ENCODE measurements at regions not wholly inside any gene's neighbourhood (a gene's known extent, or its start where the extent isn't known, plus 50 kb on each side); places are given as distances from the start of the nearest gene placed in this dataset.

DNA sequence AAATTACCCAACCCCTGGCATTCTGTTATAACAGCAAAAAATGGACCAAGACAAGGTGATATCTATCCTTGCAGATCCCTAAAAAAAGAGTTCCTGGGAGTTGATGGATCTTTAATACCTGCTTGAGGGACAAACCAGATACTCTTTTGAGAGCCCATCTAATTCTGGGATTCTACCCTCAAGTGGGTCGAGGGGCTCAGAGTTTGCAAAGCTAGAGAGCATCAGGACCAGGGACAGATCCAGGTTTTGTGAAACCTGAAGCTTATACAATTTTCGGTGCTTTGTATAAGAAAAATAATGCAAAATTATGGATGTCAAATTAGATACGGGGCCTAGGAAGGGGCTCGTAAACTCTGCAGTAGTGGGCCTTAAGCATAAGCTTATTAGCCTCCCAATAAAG lies 130.5 kb upstream of the CRHR1 start:
- Histone ChIP-seq H3K27me3 (ENCODE audit: low read depth) (peaks cover 81% of the 10 kb centered on the region), H3K4me3 (no peak overlapping the region), H3K27ac (replicated peaks) (no peak overlapping the region), H3K36me3 (no peaks in the 10 kb centered on the region), H3K4me1 (no peaks in the 10 kb centered on the region), H3K9me3 (replicated peaks) (no peaks in the 10 kb centered on the region)
- intact Hi-C loops (cut with micrococcal nuclease): no loop called here
- TF ChIP-seq CTCF (IDR thresholded peaks at IDR 0.05; ENCODE audit: borderline replicate concordance): no peak
- no peak for DNase-seq

GRCh38 chr17:45656527-45657181 lies 127.5 kb upstream of the CRHR1 start:
- no peaks in the 10 kb centered on the region for H3K4me1 ChIP-seq
- no peak for DNase-seq
- no peak overlapping the region for H3K4me3 ChIP-seq
- intact Hi-C loops (cut with micrococcal nuclease): no loop called here
- H3K36me3 ChIP-seq: no peaks in the 10 kb centered on the region
- no peaks in the 10 kb centered on the region for H3K9me3 ChIP-seq (replicated peaks)
- H3K27ac ChIP-seq (replicated peaks): no peak overlapping the region
- H3K27me3 ChIP-seq (ENCODE audit: low read depth): peaks cover 81% of the 10 kb centered on the region
- no peak for TF ChIP-seq CTCF (IDR thresholded peaks at IDR 0.05; ENCODE audit: borderline replicate concordance)

GRCh38 chr17:45660474-45660873 lies 123.6 kb upstream of the CRHR1 start:
- H3K27me3 ChIP-seq (ENCODE audit: low read depth): peaks cover 92% of the 10 kb centered on the region
- DNase-seq: no peak
- no peaks in the 10 kb centered on the region for H3K36me3 ChIP-seq
- H3K9me3 ChIP-seq (replicated peaks): peaks cover 5% of the 10 kb centered on the region
- H3K4me1 ChIP-seq: no peaks in the 10 kb centered on the region
- TF ChIP-seq CTCF (IDR thresholded peaks at IDR 0.05; ENCODE audit: borderline replicate concordance): no peak
- H3K4me3 ChIP-seq: no peak overlapping the region
- no peak overlapping the region for H3K27ac ChIP-seq (replicated peaks)
- intact Hi-C loops (cut with micrococcal nuclease): no loop called here

GRCh38 chr17:45662432-45662831 lies 121.7 kb upstream of the CRHR1 start:
- Histone ChIP-seq H3K9me3 (replicated peaks) (peaks cover 5% of the 10 kb centered on the region), H3K36me3 (no peaks in the 10 kb centered on the region), H3K27me3 (ENCODE audit: low read depth) (peaks cover 93% of the 10 kb centered on the region), H3K27ac (replicated peaks) (no peak overlapping the region), H3K4me3 (no peak overlapping the region), H3K4me1 (no peaks in the 10 kb centered on the region)
- DNase-seq: no peak
- no peak for TF ChIP-seq CTCF (IDR thresholded peaks at IDR 0.05; ENCODE audit: borderline replicate concordance)
- intact Hi-C loops (cut with micrococcal nuclease): no loop called here

DNA sequence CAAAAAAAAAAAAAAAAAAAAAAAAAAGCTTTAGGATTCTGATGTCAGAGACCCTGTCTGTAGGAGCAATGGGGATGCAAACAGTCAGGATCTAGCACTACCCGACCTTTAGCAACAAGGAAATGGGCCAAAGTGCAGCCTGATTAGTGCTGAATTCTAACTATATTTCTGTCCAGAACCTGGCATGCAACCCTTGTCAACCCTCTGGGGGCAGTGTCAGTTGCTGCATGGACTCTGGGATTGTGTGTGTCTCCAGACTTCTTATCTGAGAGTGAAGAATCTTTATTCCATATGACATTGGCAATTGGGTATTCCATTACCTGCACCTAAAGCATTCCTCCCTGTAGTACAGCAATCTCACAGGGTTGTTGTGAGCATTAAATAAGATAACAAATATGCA lies 120.3 kb upstream of the CRHR1 start:
- no peak overlapping the region for H3K27ac ChIP-seq (replicated peaks)
- H3K9me3 ChIP-seq (replicated peaks): peaks cover 5% of the 10 kb centered on the region
- no peaks in the 10 kb centered on the region for H3K4me1 ChIP-seq
- DNase-seq: no peak
- no peak overlapping the region for H3K4me3 ChIP-seq
- H3K36me3 ChIP-seq: no peaks in the 10 kb centered on the region
- TF ChIP-seq CTCF (IDR thresholded peaks at IDR 0.05; ENCODE audit: borderline replicate concordance): no peak
- intact Hi-C loops (cut with micrococcal nuclease): no loop called here
- H3K27me3 ChIP-seq (ENCODE audit: low read depth): peaks cover 92% of the 10 kb centered on the region

Measured in left ventricle myocardium inferior (tissue), 1 donor.